ENCODE measurements at regions not wholly inside any gene's neighbourhood (a gene's known extent, or its start where the extent isn't known, plus 50 kb on each side); places are given as distances from the start of the nearest gene placed in this dataset.

DNA sequence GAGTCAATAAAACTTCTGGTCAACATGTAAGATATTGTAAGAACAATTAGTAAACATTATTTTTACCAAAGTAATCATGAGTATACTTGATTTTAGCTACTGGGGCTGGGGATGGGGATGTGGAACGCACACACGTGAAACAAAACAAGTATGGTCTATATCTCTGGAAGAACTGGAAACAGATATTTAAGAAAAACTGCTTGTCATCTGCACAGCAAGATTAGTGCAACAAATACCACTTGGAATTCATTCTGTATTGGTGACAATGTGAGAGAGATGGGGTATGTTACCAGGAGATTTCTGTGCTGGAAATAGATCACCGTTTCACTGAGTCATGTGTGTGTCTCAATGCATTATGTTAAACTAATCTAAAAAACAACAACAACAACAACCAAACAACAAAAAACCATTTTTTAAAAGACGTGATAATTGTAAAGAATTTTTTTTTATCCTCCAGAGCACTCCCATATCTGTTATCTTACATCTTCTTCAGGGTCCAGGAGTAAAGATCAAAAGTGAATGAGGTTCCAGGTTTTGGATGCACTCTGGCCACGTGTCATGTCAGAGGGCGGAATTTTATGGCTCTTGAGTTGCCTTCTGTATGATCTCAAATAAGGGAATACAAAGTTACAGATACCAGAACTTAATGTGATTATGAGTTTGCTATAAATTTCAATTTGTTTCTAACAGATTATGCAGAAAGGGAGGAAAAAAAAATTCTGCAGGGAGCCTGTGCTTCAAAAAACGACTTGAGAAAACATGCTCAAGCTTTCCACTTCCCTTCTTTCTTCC is 153.0 kb downstream of the BBOX1 start:
- DNase-seq (ENCODE audit: low read depth in 2 of 2), result no peak

GRCh38 chr11:27192184-27192583 is 151.6 kb downstream of the BBOX1 start:
- DNase-seq (ENCODE audit: low read depth in 2 of 2), result no peak

DNA sequence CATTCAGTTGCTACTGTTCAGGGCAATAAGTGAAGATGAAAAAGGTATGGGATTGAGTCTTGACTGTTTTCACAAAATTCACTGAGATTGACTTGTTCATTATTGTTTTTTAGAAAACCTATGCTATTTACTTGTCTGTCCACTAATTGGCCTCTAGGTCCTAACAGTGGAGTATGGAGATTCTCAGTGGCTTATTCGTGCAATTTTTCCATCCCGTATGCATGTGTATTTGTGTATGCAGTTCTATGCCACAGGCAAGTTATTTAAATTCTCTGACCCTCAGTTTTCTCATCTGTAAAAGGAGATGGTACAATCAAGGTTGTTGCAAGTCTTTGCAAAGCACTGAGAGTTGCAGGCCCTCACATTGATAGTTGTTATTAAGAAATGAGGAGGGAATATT is 151.0 kb downstream of the BBOX1 start:
- no peak for DNase-seq (ENCODE audit: low read depth in 2 of 2)

GRCh38 chr11:27188696-27189095 is 148.1 kb downstream of the BBOX1 start:
- no peak for DNase-seq (ENCODE audit: low read depth in 2 of 2)

- DNase-seq (ENCODE audit: low read depth in 2 of 2), result no peak
Observed at GRCh38 chr11:27187848-27188621, 147.4 kb downstream of the BBOX1 start.

- no peak for DNase-seq (ENCODE audit: low read depth in 2 of 2)
Observed at GRCh38 chr11:27187075-27187847, 146.6 kb downstream of the BBOX1 start.

DNA sequence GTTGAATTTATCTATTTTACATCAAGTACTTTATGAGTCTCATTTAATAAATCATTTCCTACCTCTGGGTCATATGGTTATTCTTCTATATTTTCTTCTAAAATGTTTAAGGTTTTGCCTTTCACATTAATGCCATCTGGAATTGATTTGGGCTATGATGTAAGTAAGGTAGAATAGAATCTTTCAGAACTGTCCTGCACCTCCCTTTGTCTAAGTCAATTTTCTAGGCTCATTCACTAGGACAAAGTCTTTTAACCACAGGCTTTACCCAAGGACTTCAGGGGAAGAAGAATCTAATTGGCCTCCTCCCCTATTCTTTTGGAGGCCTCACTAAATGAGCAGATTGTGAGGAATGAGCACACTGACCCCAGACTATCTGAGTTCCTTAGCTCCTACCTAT is 146.0 kb downstream of the BBOX1 start:
- DNase-seq (ENCODE audit: low read depth in 2 of 2), result no peak

GRCh38 chr11:27184458-27185312 is 144.1 kb downstream of the BBOX1 start:
- no peak for DNase-seq (ENCODE audit: low read depth in 2 of 2)

- peak; percentile 4 to 41 for DNase-seq (ENCODE audit: low read depth in 2 of 2)
Observed at GRCh38 chr11:27183672-27184457, 143.2 kb downstream of the BBOX1 start.

DNA sequence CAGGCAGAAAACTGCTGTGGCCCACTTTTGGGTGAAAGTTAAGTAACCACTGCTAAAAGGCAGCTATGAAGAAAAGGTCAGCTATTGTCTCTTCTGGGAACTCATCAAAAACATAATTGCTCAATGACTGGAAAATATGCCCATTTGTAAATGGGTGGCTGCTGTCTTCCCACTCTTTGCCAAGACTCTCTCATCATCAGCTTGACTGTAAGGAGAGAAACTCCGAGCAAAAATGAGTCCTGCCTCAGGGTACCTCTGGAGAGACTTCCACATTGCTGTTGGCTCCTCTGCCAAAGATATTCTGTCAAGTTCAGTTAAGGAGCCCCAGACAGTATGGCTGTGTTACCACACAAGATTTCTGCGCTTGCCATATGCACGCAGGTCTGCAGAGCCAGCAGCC is 138.7 kb downstream of the BBOX1 start:
- no peak for DNase-seq (ENCODE audit: low read depth in 2 of 2)

- DNase-seq (ENCODE audit: low read depth in 2 of 2), result no peak
Observed at GRCh38 chr11:27178859-27179258, 138.2 kb downstream of the BBOX1 start.
